ENCODE measurements at regions not wholly inside any gene's neighbourhood (a gene's known extent, or its start where the extent isn't known, plus 50 kb on each side); places are given as distances from the start of the nearest gene placed in this dataset.

DNA sequence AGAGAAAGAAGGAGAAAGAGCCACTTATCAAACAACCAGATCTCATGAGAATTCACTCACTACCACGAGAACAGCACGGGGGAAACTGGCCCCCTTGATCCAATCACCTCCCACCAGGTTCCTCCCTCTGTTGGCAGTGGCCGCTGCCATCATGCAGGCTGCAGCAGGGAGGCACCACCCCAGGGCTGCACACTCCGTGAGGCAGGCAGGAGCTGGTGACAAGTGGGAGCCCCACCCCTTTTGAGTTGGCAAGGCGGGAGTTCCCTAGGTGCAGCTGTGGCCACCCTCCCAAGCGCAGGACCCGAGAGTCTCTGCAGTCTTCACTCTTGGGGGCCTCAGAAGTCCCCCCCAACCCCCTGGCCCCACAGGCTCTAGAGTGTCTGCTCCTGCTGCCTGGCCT, 83.9 kb upstream of the GJB5 start:
- no peak for DNase-seq

GRCh38 chr1:34671887-34672286, 83.0 kb upstream of the GJB5 start:
- no peak for DNase-seq

DNA sequence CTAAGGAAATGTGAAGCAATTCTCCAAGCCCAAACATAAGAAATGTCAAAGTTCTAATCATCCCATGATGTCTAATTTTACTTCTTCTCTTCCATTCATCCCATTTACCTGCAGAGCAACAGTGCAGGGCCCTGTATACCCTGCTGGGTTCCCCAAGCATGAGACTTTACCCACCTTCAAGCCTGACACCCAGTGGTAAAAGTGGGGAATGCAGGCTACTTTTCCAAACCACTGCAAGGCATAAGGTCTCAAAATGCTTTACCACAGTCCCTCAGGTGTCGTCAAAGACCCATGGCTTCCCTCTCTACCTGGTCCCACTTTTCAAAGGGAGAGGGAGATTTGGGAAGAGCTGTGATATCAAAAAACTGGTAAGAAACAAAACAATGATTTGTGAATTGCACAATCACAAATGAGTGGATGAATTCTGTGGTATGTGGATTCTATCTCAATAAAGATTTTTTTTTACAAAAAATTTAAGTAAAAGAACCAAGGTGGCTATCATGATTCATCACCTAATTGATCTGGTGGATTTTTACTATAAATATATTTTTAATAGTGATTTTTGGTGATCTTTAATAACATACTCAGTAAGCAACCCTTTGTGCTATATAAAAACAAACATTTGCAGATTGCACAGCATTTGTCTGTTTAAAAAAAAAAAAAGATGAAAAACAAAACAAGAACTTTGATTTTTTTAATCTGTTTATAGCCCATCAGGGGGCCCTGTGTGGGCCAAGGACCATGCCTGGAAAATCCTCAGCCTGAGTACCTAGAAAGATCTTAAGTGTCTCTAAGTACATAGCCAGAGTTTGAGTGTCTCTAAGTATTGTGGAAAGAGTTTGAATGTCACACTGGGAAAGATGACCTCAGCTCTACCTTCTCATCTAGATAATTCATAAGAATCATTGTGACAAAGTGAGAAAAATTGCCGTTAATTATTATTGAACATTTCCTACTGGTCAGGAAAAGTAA, 73.1 kb upstream of the GJB5 start:
- DNase-seq, result peak; percentile 77

- no peak for DNase-seq
Measured at GRCh38 chr1:34682452-34683223, 72.2 kb upstream of the GJB5 start.

GRCh38 chr1:34683616-34684015, 71.2 kb upstream of the GJB5 start:
- DNase-seq, result no peak

DNA sequence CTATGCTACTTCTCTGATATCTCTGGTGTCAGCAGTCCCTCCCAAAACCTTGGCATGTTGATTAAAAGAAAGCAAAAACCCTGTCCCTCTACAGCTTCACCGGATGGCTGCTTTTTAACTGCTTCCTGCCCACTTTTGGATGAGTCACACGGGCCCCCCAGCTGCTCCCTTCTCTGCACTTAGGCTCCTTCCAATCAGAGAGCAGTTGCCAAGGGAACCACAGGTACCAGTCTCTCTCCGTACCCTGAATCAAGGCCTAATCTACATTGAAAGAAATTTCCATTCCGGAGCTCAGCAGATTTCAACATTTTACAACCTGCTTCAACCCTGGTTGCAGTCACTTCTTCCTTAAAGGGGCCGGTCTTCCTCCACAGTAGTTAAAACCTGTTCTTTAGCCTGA, 70.6 kb upstream of the GJB5 start:
- DNase-seq, result peak; percentile 38

DNA sequence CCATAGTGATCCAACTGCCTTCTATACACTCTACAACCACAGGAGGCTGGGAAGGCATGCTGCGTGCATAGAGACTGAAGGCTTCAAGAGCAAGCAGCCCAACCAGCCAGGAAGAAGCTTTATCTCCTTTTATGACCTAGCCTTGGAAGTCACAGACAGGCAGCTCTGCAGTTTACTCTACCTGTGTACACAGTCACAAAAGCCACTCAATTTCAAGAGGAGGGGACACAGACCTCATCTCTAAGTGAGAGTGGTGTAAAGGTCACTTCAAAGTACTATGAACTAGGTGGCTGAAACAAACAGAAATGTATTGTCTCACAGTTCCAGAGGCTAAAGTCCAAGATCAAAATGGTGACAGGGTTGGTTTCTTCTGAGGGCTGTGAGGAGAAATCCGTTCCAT, 69.6 kb upstream of the GJB5 start:
- DNase-seq, result no peak

GRCh38 chr1:34686531-34686930, 68.3 kb upstream of the GJB5 start:
- no peak for DNase-seq

DNA sequence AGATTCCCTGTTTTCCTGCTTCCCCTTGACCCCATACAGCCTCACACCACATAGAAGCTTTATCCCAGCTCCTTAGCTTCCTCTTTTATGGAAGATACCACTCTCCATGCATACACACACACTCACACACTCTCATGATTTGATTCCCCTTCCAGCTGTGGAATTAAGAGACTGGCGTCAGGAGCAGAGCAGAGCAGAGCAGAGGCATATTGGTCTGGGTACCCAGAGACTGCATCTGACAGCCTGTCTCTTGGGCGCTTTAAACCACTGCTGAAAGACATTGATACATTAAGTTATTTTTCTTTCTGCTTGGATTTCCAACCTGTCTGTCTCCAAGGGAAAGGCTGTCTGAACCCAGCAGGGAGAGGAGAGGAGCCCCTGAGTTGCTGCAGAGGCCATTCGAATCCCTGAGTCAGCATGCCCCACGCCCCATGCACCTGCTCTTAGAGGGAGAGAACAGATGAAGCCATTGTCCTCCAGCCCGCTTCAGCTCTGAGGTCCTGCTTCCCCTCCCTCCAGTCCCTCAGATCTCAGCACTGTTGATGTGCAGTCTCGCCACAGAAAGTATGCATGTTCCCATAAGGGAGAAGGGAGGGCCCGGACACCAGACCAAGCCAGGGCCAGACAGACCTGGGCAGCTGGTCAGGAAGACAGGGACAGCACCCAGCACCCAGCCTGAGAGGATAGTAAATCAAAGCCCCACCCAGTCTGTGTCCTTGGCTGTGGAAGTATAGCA, 66.7 kb upstream of the GJB5 start:
- no peak for DNase-seq

GRCh38 chr1:34690269-34690668, 64.6 kb upstream of the GJB5 start:
- no peak for DNase-seq

GRCh38 chr1:34693081-34693480, 61.8 kb upstream of the GJB5 start:
- no peak for DNase-seq

GRCh38 chr1:34694383-34694782, 60.5 kb upstream of the GJB5 start:
- DNase-seq, result no peak

- DNase-seq, result no peak
Measured at GRCh38 chr1:34695580-34695979, 59.3 kb upstream of the GJB5 start.

- no peak for DNase-seq
Measured at GRCh38 chr1:34696230-34696629, 58.6 kb upstream of the GJB5 start.

DNA sequence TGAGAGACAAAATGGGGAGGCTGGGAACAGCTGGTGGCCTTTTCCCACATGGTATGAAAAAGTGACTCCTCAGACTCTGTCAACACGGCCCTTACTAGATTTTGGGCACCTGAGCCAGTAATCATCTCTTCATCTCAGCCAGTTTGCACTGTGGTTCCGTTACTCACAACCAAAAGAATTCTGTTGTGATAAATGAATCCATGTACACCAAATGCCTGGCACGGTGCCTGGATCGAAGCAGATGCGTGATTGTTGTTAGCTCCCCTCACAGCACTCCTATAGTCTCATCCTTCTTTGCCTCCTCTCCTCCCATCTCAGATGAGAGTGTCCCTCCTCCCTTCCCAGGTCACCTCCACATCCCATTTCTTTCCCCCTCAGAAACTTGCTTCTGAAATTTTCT, 57.9 kb upstream of the GJB5 start:
- no peak for DNase-seq

- no peak for DNase-seq
Measured at GRCh38 chr1:34697818-34698217, 57.0 kb upstream of the GJB5 start.

GRCh38 chr1:34701326-34702060, 53.4 kb upstream of the GJB5 start:
- no peak for DNase-seq

All from stimulated activated CD8-positive, alpha-beta memory T cell treated with anti-CD3 and anti-CD28 coated beads, Interleukin-4, amount 100 ng/mL, for 48 hours (primary cell).